CD8-positive, alpha-beta memory T cell (primary cell): ENCODE measurements at regions not wholly inside any gene's neighbourhood (a gene's known extent, or its start where the extent isn't known, plus 50 kb on each side); places are given as distances from the start of the nearest gene placed in this dataset.

Source experiments
- CTCF ChIA-PET: fragments of 350-600 bp; sonication (Branson Sonifier 250); formaldehyde crosslinking; loops from one replicate; lab custom pipeline; 2021; ENCODE audit warnings: antibody characterized with exemption; lab: Charles Lee
- POLR2A ChIA-PET: fragments of 350-600 bp; sonication (Branson Sonifier 250); formaldehyde crosslinking; loops from one replicate; lab custom pipeline; 2021; ENCODE audit warnings: antibody characterized with exemption; lab: Charles Lee
- DNase-seq, 5 donors: peaks; one replicate each; pipeline versions ENCODE4 v3.0.0 to v3.0.0-alpha.2; 2020 to 2022; ENCODE audit warnings: mixed read lengths in 1 of 5
- H3K27ac ChIP-seq: one replicate; pipeline ENCODE4 v1.7.0; 2013; ENCODE audit warnings: low read depth, mild to moderate bottlenecking, low read length, moderate library complexity
- H3K27me3 ChIP-seq: 2 replicates; pipeline ENCODE4 v1.7.0; 2013; ENCODE audit warnings: low read length, mild to moderate bottlenecking; ENCODE audit not compliant: insufficient read depth, poor library complexity, severe bottlenecking
- H3K36me3 ChIP-seq: 2 replicates; pipeline ENCODE4 v1.7.0; 2013; ENCODE audit warnings: mild to moderate bottlenecking, low read length, moderate library complexity; ENCODE audit not compliant: insufficient read depth
- H3K4me1 ChIP-seq: 2 replicates; pipeline ENCODE4 v1.7.0; 2013; ENCODE audit warnings: mild to moderate bottlenecking, low read length, moderate library complexity; ENCODE audit not compliant: insufficient read depth
- H3K4me3 ChIP-seq: 2 replicates; pipeline ENCODE4 v1.7.0; 2013; ENCODE audit warnings: mild to moderate bottlenecking, low read length
- H3K9me3 ChIP-seq: 2 replicates; pipeline ENCODE4 v1.7.0; 2013; ENCODE audit warnings: mild to moderate bottlenecking, low read length
- H3K27ac Mint-ChIP-seq, 8 donors: one replicate each; pipeline ENCODE4 v1.8.0; 2020 to 2021; ENCODE audit warnings: mixed read lengths in 8 of 8, mild to moderate bottlenecking in 6 of 8, inconsistent platforms in 3 of 8, moderate library complexity in 3 of 8
- H3K27me3 Mint-ChIP-seq, 2 donors: one replicate each; pipeline ENCODE4 v1.8.0; 2020 to 2021; ENCODE audit warnings: mixed read lengths in 2 of 2, mild to moderate bottlenecking in 1 of 2, moderate library complexity in 1 of 2
- H3K36me3 Mint-ChIP-seq, 3 donors: one replicate each; pipeline ENCODE4 v1.8.0; 2020 to 2021; ENCODE audit warnings: mixed read lengths in 3 of 3, inconsistent platforms in 1 of 3, mild to moderate bottlenecking in 1 of 3
- H3K4me1 Mint-ChIP-seq, 3 donors: one replicate each; pipeline ENCODE4 v1.8.0; 2020 to 2021; ENCODE audit warnings: mixed read lengths in 3 of 3, inconsistent platforms in 1 of 3, mild to moderate bottlenecking in 1 of 3
- H3K4me3 Mint-ChIP-seq, 7 donors: one replicate each; pipeline ENCODE4 v1.8.0; 2020 to 2021; ENCODE audit warnings: mixed read lengths in 7 of 7, mild to moderate bottlenecking in 6 of 7, moderate library complexity in 4 of 7, inconsistent platforms in 2 of 7
- H3K9me3 Mint-ChIP-seq, 5 donors: one replicate each; pipeline ENCODE4 v1.8.0; 2020 to 2022; ENCODE audit warnings: mixed read lengths in 5 of 5, mild to moderate bottlenecking in 3 of 5, moderate library complexity in 2 of 5, inconsistent platforms in 1 of 5

DNA sequence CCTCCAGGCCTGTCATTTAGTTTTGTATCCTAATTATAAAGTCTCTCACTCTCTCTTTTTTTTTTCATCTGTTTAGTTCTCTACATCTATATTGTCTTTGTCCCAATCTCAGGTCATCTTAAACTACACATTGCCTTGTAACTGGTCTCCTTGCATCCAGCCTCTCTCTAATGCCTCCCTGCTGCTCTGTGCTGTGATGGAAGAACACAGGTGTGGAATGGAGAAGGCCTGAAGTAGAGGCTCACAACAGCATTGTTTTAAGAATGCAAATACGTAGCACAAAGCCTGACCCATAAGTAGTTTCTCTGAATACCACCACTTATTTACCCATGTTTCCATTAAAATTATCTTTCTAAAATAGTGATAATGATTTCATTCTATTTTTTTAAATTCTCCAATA lies 108.8 kb upstream of the FRY start:
- CTCF ChIA-PET, result interaction anchor here (1.8 kb wide), 1 partner anchor 13 kb away, joined by 7 read pairs; no protein-coding TSS in a partner anchor

DNA sequence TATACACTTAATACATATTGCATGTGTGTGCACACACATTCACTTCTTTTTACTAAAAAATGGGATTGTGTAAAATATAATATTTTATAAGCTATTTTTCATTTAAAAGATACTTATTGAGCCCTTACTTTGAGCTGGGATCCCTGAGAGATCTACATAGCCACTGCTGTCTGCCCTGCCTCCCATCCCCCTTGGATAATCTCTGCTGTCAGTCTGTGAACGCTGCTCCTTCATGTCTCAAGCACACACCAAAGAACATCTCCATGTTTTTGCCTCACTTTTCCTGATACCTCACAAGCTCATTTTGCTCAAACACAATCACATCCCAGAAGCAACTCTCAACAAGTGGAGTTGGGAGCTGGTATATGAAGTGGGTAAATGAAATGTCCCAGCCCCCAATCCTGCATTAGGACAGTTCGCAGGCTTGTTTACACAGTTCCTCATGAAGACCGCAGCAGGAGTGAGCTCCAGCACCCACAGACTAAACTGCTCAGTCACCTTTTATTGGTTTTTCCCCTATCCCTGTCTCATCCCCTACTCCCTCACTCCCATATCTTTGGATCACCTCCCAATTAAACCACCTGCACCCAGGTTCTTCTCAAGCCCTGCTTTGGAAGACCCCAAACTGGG lies 108.3 kb upstream of the FRY start:
- H3K9me3 Mint-ChIP-seq, result no peaks in the 10 kb centered on the region
- peaks cover 0 to 4% of the 10 kb centered on the region in 2 donors for H3K27me3 Mint-ChIP-seq
- H3K4me3 ChIP-seq, result no peak overlapping the region
- H3K27me3 ChIP-seq, result no peaks in the 10 kb centered on the region
- ChIA-PET CTCF (interaction anchor here (1.8 kb wide), 1 partner anchor 14 kb away, joined by 7 read pairs; no protein-coding TSS in a partner anchor), POLR2A (no interaction called here)
- DNase-seq, result no peak
- peaks cover 11 to 24% (median 14%) of the 10 kb centered on the region in 3 donors for H3K4me1 Mint-ChIP-seq
- no peaks in the 10 kb centered on the region for H3K36me3 Mint-ChIP-seq
- H3K4me1 ChIP-seq, result no peaks in the 10 kb centered on the region
- no peak overlapping the region for H3K27ac ChIP-seq
- no peak overlapping the region for H3K4me3 Mint-ChIP-seq
- no peaks in the 10 kb centered on the region for H3K9me3 ChIP-seq
- H3K36me3 ChIP-seq, result no peaks in the 10 kb centered on the region
- peak overlapping the region in 1 of 8 donors; percentile 4 for H3K27ac Mint-ChIP-seq

More for the DNA sequence above, 108.8 kb upstream of the FRY start:
- Histone ChIP-seq H3K9me3 (no peaks in the 10 kb centered on the region), H3K27me3 (no peaks in the 10 kb centered on the region), H3K36me3 (no peaks in the 10 kb centered on the region), H3K4me1 (no peaks in the 10 kb centered on the region), H3K27ac (no peak overlapping the region), H3K4me3 (no peak overlapping the region)
- H3K9me3 Mint-ChIP-seq, result no peaks in the 10 kb centered on the region
- peaks cover 8 to 19% (median 10%) of the 10 kb centered on the region in 3 donors for H3K4me1 Mint-ChIP-seq
- DNase-seq, result no peak
- no peak overlapping the region for H3K27ac Mint-ChIP-seq
- peaks cover 0 to 3% of the 10 kb centered on the region in 2 donors for H3K27me3 Mint-ChIP-seq
- no peak overlapping the region for H3K4me3 Mint-ChIP-seq
- POLR2A ChIA-PET, result no interaction called here
- no peaks in the 10 kb centered on the region for H3K36me3 Mint-ChIP-seq

DNA sequence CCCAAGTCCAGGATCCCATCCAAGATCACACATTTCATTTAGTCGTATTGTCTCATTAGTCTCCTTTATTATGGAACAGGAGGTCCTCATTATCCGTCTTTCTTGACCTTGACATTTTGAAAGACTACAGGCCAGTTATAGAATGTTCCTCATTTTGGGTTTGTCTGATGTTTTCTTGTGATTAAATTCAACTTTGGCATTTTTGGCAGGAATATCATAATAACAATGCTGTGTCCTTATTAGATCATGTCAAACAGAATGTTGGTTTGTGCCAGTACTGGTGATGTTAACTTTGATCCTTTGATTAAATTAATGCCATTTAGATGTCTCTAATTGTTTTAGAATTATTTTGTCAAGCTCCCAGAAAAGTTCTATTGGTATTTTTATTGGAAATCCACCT lies 106.5 kb upstream of the FRY start:
- no peaks in the 10 kb centered on the region for H3K27me3 ChIP-seq
- Mint-ChIP-seq H3K4me3 (no peak overlapping the region), H3K9me3 (no peaks in the 10 kb centered on the region), H3K4me1 (peaks cover 11 to 28% (median 16%) of the 10 kb centered on the region in 3 donors), H3K36me3 (no peaks in the 10 kb centered on the region), H3K27ac (no peak overlapping the region), H3K27me3 (peaks cover 0 to 4% of the 10 kb centered on the region in 2 donors)
- POLR2A ChIA-PET, result no interaction called here
- H3K4me1 ChIP-seq, result no peaks in the 10 kb centered on the region
- H3K27ac ChIP-seq, result no peak overlapping the region
- CTCF ChIA-PET, result no interaction called here
- no peak for DNase-seq
- no peak overlapping the region for H3K4me3 ChIP-seq
- H3K36me3 ChIP-seq, result no peaks in the 10 kb centered on the region
- no peaks in the 10 kb centered on the region for H3K9me3 ChIP-seq

DNA sequence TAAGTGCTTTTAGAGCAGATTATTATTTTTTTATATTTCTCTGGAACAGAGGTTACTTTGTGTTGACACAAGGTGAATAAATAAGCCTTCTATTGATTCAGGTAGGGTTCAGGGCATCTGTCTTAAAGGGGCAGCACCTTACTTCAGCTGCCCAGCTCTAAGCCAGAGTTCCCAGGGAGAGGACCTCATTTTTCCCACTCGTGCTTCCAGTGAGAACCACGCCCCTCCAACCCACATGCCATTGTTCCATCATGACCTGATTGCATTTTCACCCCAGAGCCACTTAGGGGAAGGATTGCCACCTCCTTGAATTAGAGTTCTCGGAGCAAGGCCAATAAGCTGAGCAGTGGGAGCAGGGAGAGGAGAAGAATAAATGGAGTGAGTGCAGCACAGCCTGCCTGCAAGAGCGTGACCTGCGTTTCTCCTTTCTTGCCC lies 104.3 kb upstream of the FRY start:
- H3K27ac ChIP-seq, result no peak overlapping the region
- H3K9me3 ChIP-seq, result no peaks in the 10 kb centered on the region
- Mint-ChIP-seq H3K9me3 (no peaks in the 10 kb centered on the region), H3K36me3 (no peaks in the 10 kb centered on the region), H3K27me3 (peaks cover 0 to 4% of the 10 kb centered on the region in 2 donors), H3K4me1 (peaks cover 8 to 17% (median 11%) of the 10 kb centered on the region in 3 donors), H3K27ac (peak overlapping the region in 1 of 8 donors; percentile 77), H3K4me3 (peak overlapping the region in 1 of 7 donors; percentile 49)
- POLR2A ChIA-PET, result no interaction called here
- no peaks in the 10 kb centered on the region for H3K27me3 ChIP-seq
- CTCF ChIA-PET, result interaction anchor here (1.4 kb wide), 1 partner anchor 17 kb away, joined by 3 read pairs; no protein-coding TSS in a partner anchor
- no peaks in the 10 kb centered on the region for H3K36me3 ChIP-seq
- no peak overlapping the region for H3K4me3 ChIP-seq
- no peak for DNase-seq
- H3K4me1 ChIP-seq, result no peaks in the 10 kb centered on the region

DNA sequence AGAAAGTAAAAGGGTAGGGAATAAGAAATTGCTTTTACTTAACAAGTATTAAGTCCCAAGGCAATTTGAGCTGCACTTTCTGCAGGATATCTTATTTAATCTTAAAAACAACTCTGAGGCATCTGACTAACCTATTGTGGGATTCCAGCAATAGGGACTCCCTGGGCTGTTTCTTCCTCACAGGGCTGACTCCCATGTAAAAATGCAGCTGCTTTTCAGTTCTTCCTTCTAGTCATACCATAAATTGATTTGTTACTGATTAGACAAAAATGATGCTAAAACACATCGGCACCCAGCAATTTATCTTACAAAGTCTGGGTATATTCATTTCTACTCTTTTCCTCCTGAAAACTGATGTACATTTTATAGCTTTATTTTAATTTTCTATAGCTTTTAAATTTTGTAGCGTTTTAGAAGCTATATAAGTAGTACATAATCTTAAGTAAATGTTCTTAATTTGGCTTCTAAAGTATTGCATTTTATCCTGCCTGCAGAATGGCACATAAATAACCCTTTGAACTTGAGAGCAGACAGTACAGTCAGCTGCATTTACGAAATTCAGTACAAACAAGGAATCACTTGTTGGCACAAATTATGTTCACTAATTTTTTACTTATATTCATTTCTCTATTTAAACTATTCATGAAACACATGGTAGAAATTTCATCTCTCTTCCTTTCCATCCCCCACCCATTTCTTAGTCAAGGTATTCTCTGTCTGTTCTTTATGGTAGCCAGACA lies 102.4 kb upstream of the FRY start:
- Mint-ChIP-seq H3K27me3 (peaks cover 0 to 4% of the 10 kb centered on the region in 2 donors), H3K36me3 (no peaks in the 10 kb centered on the region), H3K27ac (peak overlapping the region in 1 of 8 donors; percentile 12), H3K4me1 (peaks cover 8 to 17% (median 11%) of the 10 kb centered on the region in 3 donors), H3K9me3 (no peaks in the 10 kb centered on the region), H3K4me3 (no peak overlapping the region)
- CTCF ChIA-PET, result interaction anchor here (1.5 kb wide), 1 partner anchor 9 kb away, joined by 3 read pairs; no protein-coding TSS in a partner anchor
- H3K27ac ChIP-seq, result no peak overlapping the region
- DNase-seq, result no peak
- no peaks in the 10 kb centered on the region for H3K9me3 ChIP-seq
- H3K4me1 ChIP-seq, result no peaks in the 10 kb centered on the region
- POLR2A ChIA-PET, result interaction anchor here (0.5 kb wide), 1 partner anchor 195 kb away, joined by 5 read pairs; no protein-coding TSS in a partner anchor
- no peaks in the 10 kb centered on the region for H3K36me3 ChIP-seq
- no peaks in the 10 kb centered on the region for H3K27me3 ChIP-seq
- no peak overlapping the region for H3K4me3 ChIP-seq

DNA sequence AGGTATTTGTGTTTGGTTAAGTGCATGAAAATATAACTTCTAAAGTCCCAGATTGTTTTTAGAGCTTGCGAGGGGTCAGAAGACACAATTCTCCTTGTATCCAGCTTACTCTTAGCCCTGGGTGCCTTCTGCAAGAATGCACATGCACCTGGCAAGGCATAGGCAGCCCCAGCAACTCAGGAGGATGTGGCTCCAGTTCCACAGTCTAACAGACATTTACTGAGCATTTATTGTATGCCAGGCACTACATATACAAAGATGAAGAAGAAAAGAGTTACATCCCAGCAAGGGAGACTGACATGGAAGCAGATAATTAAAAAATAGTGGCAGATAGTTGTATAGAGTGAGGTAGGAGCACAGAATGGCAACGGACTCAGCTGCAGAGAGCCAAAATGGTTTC lies 101.1 kb upstream of the FRY start:
- Mint-ChIP-seq H3K4me1 (peaks cover 8 to 17% (median 11%) of the 10 kb centered on the region in 3 donors), H3K36me3 (no peaks in the 10 kb centered on the region), H3K27ac (no peak overlapping the region), H3K4me3 (no peak overlapping the region), H3K9me3 (no peaks in the 10 kb centered on the region), H3K27me3 (peaks cover 1 to 4% of the 10 kb centered on the region in 2 donors)
- POLR2A ChIA-PET, result no interaction called here
- DNase-seq, result no peak
- Histone ChIP-seq H3K4me1 (no peaks in the 10 kb centered on the region), H3K27me3 (no peaks in the 10 kb centered on the region), H3K4me3 (no peak overlapping the region), H3K36me3 (no peaks in the 10 kb centered on the region), H3K9me3 (no peaks in the 10 kb centered on the region), H3K27ac (no peak overlapping the region)
- CTCF ChIA-PET, result no interaction called here

DNA sequence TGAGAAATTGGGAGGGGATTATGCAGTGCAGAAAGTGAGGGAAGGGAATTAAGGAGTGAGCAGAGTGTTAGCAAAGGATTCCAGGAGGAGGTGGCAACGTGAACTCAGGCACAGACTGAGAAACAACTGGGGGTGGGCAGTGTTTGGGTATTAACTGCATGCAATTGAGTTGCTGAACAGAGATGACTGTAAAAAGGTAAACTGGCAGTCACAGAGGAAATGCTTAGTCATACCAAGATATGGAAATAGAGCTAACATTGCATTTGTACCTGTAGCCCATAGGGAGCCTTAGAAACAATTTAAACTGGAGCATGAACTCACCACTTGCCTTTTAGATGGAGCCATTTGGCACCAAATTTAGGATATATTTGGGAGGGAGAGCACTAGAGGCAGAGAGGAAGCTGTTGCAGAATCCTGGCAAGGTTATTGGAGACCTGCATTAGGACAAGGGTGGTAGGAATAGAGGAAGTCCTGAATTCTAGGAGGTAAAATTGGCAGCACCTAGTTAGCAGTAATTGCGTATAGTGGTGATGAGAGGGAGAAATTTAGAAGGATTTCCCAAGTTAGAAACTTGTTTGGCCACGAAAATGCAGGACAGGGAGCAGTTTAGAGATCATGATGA lies 100.6 kb upstream of the FRY start:
- Histone ChIP-seq H3K27ac (no peak overlapping the region), H3K36me3 (no peaks in the 10 kb centered on the region), H3K27me3 (no peaks in the 10 kb centered on the region), H3K4me3 (no peak overlapping the region), H3K4me1 (no peaks in the 10 kb centered on the region), H3K9me3 (no peaks in the 10 kb centered on the region)
- no peak overlapping the region for H3K27ac Mint-ChIP-seq
- DNase-seq, result no peak
- H3K27me3 Mint-ChIP-seq, result peaks cover 3 to 4% of the 10 kb centered on the region in 2 donors
- POLR2A ChIA-PET, result no interaction called here
- H3K4me1 Mint-ChIP-seq, result peaks cover 8 to 17% (median 11%) of the 10 kb centered on the region in 3 donors
- H3K36me3 Mint-ChIP-seq, result no peaks in the 10 kb centered on the region
- H3K4me3 Mint-ChIP-seq, result no peak overlapping the region
- no peaks in the 10 kb centered on the region for H3K9me3 Mint-ChIP-seq
- CTCF ChIA-PET, result no interaction called here

DNA sequence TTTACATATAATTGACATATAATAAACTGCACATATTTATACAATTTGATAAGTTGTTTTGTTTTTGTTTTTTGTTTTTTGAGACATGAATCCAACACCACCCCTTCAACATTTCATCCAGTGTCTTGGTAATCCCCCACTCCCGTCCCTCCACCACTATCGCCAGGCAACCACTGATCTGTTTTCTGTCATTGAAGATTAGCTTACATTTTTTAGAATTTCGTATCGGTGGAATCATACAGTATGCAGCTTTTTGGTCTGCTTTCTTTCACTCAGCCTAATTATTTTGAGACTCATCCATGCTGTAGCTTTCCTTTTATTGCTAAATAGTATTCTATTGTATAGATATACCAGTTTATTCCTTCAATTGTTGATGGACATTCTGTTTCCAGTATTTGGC lies 94.1 kb upstream of the FRY start:
- no peaks in the 10 kb centered on the region for H3K27me3 ChIP-seq
- H3K4me3 ChIP-seq, result no peak overlapping the region
- H3K9me3 ChIP-seq, result no peaks in the 10 kb centered on the region
- no peaks in the 10 kb centered on the region for H3K36me3 ChIP-seq
- H3K27ac ChIP-seq, result no peak overlapping the region
- ChIA-PET POLR2A (no interaction called here), CTCF (interaction anchor here (0.9 kb wide), 1 partner anchor 8 kb away, joined by 3 read pairs; no protein-coding TSS in a partner anchor)
- Mint-ChIP-seq H3K4me1 (no peaks in the 10 kb centered on the region), H3K4me3 (no peak overlapping the region), H3K27me3 (peaks cover 0 to 7% of the 10 kb centered on the region in 2 donors), H3K27ac (no peak overlapping the region), H3K36me3 (no peaks in the 10 kb centered on the region), H3K9me3 (no peaks in the 10 kb centered on the region)
- no peaks in the 10 kb centered on the region for H3K4me1 ChIP-seq
- no peak for DNase-seq
